ENCODE measurements at regions not wholly inside any gene's neighbourhood (a gene's known extent, or its start where the extent isn't known, plus 50 kb on each side); places are given as distances from the start of the nearest gene placed in this dataset.

- H3K4me3 ChIP-seq (ENCODE audit: low read length) = peak overlapping the region; percentile 11; the same call in 1 of the 2 replicates
- peak; percentile 37 for DNase-seq (ENCODE audit: low read depth, low spot score)
Measured at GRCh38 chr21:22575165-22575584, 1577.0 kb downstream of the NCAM2 start.

- no peak for DNase-seq (ENCODE audit: low read depth, low spot score)
- no peak overlapping the region for H3K4me3 ChIP-seq (ENCODE audit: low read length)
Measured at GRCh38 chr21:22579741-22580140, 1581.5 kb downstream of the NCAM2 start.

GRCh38 chr21:22582026-22582425, 1583.8 kb downstream of the NCAM2 start:
- no peak overlapping the region for H3K4me3 ChIP-seq (ENCODE audit: low read length)
- no peak for DNase-seq (ENCODE audit: low read depth, low spot score)

- H3K4me3 ChIP-seq (ENCODE audit: low read length) = no peak overlapping the region
- DNase-seq (ENCODE audit: low read depth, low spot score) = no peak
Measured at GRCh38 chr21:22584308-22584707, 1586.1 kb downstream of the NCAM2 start.

DNA sequence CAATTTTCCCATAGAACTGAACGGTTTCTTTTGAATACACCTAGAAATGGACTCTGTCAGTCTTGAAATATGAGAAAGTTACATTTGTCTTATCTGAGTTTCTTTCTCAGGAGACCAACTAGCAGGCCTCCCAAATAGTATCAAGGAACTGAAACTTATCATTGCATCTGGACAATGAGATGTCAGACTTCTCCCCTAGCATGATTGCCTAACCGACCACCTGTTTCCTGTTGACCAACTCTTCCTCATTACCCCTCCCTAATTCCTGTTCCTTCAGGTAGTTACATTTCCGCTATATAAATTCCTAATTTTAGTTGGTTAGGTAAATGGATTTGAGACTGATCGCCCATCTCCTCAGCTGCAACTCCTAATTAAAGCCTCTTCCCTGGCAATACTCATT, 1587.3 kb downstream of the NCAM2 start:
- H3K4me3 ChIP-seq (ENCODE audit: low read length) = no peak overlapping the region
- no peak for DNase-seq (ENCODE audit: low read depth, low spot score)

GRCh38 chr21:22597660-22598255, 1599.5 kb downstream of the NCAM2 start:
- no peak for DNase-seq (ENCODE audit: low read depth, low spot score)
- H3K4me3 ChIP-seq (ENCODE audit: low read length) = no peak overlapping the region

- no peak for DNase-seq (ENCODE audit: low read depth, low spot score)
- no peak overlapping the region for H3K4me3 ChIP-seq (ENCODE audit: low read length)
Measured at GRCh38 chr21:22609802-22610201, 1611.6 kb downstream of the NCAM2 start.

- DNase-seq (ENCODE audit: low read depth, low spot score) = no peak
Measured at GRCh38 chr21:22627911-22628310, 1629.7 kb downstream of the NCAM2 start.

DNA sequence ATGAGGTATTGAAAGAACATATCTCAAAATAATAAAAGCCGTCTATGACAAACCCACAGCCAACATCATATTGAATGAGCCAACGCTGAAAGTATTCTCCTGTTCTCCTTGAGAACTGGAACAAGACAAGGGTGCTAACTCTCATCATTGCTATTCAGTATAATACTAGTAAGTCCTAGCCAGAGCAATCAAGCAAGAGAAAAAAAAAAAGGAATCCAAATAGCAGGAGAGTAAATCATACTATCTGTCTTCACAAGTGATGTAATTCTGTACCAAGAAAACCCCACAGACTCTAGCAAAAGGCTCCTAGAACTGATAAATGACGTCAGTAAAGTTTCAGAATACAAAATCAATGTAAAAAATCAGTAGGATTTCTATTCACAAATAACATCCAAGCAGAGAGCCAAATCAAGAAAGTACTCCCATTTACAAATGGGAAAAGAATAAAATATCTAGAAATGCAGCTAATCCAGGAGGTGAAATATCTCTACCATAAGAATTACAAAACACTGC, 1632.8 kb downstream of the NCAM2 start:
- no peak overlapping the region for H3K4me3 ChIP-seq (ENCODE audit: low read length)
- no peak for DNase-seq (ENCODE audit: low read depth, low spot score)

More at GRCh38 chr21:22627911-22628310, 1629.7 kb downstream of the NCAM2 start:
- H3K4me3 ChIP-seq (ENCODE audit: low read length) = no peak overlapping the region

GRCh38 chr21:22632176-22632575, 1634.0 kb downstream of the NCAM2 start:
- DNase-seq (ENCODE audit: low read depth, low spot score) = no peak
- H3K4me3 ChIP-seq (ENCODE audit: low read length) = no peak overlapping the region

GRCh38 chr21:22649246-22649645, 1651.0 kb downstream of the NCAM2 start:
- H3K4me3 ChIP-seq (ENCODE audit: low read length) = no peak overlapping the region
- no peak for DNase-seq (ENCODE audit: low read depth, low spot score)

DNA sequence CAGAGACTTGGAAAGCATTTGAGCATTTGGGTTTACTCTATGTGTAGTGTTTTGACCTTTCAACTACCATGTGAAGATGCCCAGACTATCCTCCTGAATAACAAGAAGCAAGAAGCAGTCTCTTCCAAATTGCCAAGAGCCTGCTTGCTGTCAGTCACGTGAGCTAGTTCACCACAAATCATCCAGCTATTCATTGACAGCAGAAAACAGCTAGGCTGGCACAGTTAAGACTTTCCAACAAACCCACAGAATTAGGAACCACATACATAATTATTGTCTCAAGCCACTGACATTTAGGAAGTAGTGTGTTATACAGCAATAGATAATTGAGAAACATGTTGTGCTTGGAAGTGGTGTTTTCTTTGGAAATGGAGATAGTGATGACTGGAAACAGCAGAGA, 1652.0 kb downstream of the NCAM2 start:
- DNase-seq (ENCODE audit: low read depth, low spot score) = no peak
- no peak overlapping the region for H3K4me3 ChIP-seq (ENCODE audit: low read length)

DNA sequence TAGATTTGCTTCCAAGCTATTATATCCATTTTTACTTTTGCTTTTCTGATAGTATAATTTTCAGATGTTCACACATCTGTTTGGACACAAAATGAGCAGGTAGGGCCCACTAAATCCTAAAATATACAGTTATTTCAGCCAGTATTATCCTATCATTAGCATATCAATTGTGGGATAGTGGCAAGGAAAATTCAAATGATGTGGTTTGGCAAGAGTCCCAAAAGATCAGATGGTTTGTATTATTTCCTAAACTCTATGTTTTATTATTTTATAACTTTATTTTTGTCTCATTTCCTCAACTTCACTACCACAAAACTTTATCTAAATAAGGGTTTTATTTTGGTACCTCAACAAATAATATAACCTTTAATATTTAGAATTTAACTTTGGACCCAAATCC, 1659.6 kb downstream of the NCAM2 start:
- no peak overlapping the region for H3K4me3 ChIP-seq (ENCODE audit: low read length)
- DNase-seq (ENCODE audit: low read depth, low spot score) = no peak

DNA sequence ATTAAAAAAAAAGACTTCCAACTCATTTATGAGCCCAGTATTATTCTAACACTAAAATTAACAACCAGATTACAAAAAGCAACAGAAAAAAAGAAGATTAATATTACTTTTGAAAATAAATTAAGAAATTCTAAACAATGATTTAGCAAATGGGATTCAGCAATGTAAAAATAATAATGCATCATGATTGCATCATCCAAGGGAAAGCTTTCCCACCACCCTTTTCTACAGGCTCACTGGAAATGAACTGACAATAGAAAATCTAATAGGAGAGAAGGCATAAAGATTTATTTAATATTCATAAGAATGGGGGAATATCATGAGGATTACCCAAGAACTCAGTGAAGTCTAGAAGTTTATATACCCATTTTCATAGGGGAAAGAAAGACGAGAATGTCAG, 1671.9 kb downstream of the NCAM2 start:
- DNase-seq (ENCODE audit: low read depth, low spot score) = no peak
- no peak overlapping the region for H3K4me3 ChIP-seq (ENCODE audit: low read length)

GRCh38 chr21:22679207-22679606, 1681.0 kb downstream of the NCAM2 start:
- no peak overlapping the region for H3K4me3 ChIP-seq (ENCODE audit: low read length)
- DNase-seq (ENCODE audit: low read depth, low spot score) = no peak

DNA sequence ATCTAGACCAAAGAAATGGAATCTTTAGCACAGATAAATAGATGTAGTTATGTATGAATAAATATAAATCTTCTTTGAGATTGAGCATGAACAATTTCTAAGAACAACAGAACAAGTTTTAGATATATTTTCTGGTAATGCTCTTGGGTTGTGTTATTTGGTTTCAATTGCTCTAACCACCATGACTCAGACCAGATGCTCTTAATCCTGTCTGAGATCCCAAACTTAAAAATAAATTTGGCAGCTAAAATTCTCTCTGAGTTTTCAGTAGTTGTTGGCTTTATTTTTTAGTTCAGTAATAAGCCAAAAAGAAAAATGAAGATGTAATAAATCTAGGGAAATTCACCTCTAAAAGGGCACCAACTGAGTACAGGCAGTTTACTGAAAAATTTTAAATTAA, 1693.4 kb downstream of the NCAM2 start:
- no peak overlapping the region for H3K4me3 ChIP-seq (ENCODE audit: low read length)
- DNase-seq (ENCODE audit: low read depth, low spot score) = no peak

DNA sequence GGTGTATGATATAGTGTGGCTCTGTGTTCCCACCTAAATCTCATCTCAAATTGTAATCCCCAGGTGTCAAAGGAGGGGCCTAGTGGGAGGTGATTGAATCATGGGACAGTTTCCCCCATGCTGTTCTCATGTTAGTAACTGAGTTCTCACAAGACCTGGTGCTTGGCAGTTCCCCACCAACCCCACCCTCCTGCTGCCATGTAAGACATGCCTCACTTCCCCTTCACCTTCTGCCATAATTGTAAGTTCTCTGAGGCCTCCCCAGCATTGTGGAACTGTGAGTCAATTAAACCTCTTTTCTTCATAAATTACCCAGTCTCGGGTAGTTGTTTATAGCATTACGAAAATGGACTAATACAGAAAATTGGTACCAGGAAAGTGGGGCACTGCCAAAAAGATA, 1705.3 kb downstream of the NCAM2 start:
- no peak overlapping the region for H3K4me3 ChIP-seq (ENCODE audit: low read length)
- no peak for DNase-seq (ENCODE audit: low read depth, low spot score)

DNA sequence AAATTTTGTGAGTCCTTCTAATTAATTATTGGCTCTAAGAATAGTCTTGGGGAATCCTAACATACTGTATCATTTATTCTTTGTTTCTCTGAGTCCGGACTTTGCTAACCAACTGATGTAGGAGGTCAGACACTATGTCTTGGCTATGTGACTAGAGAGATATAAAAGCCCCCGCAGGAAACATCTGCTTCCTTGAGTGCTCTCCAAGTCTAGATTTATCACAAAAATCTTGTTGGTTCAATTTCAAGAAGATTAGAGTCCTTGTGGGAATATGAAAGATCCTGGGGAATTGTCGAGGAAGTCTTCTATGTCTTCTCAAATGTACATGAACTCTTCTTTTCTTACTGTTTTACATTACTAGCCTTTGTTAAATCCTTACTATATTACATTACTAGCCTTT, 1712.5 kb downstream of the NCAM2 start:
- DNase-seq (ENCODE audit: low read depth, low spot score) = no peak

DNA sequence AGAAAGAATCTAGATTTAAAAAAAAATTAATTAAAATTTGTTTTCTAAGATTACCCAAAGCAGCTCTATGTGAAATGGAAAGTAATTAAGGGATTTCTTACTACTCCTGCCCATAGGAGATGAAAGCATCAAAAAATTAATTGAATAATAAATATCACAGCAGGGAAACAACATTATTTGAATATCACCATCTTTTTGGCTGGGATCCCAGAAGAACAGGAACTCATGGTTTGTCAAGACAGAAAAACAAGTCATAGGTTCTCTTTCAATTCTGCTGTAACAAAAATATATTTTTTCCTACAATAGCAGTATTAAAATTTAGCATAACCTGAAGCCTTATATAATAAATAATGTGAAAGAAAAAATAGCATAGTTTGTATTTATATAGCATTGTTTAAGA, 1713.4 kb downstream of the NCAM2 start:
- DNase-seq (ENCODE audit: low read depth, low spot score) = no peak
- no peak overlapping the region for H3K4me3 ChIP-seq (ENCODE audit: low read length)

More for the DNA sequence above, 1712.5 kb downstream of the NCAM2 start:
- no peak overlapping the region for H3K4me3 ChIP-seq (ENCODE audit: low read length)

- no peak overlapping the region for H3K4me3 ChIP-seq (ENCODE audit: low read length)
- no peak for DNase-seq (ENCODE audit: low read depth, low spot score)
Measured at GRCh38 chr21:22725436-22725835, 1727.2 kb downstream of the NCAM2 start.

- DNase-seq (ENCODE audit: low read depth, low spot score) = peak; percentile 20
- H3K4me3 ChIP-seq (ENCODE audit: low read length) = no peak overlapping the region
Measured at GRCh38 chr21:22728091-22728490, 1729.9 kb downstream of the NCAM2 start.

All from Jurkat, Clone E6-1 (cell line).